PC-3 (cell line): ENCODE measurements at regions not wholly inside any gene's neighbourhood (a gene's known extent, or its start where the extent isn't known, plus 50 kb on each side); places are given as distances from the start of the nearest gene placed in this dataset.

Experiments used
- ATAC-seq: fragments of 200-7000 bp; cut with Tn5 transposase; 2 replicates; pipeline ENCODE4 v1.9.1; 2020; ENCODE audit warnings: mild to moderate bottlenecking, moderate library complexity
- BruUV-seq: library from RNA; stranded (reverse); fragments of 400-500 nt; replicated peaks from 2 replicates; lab custom pipeline; 2021; lab: Mats Ljungman, UMichigan
- CTCF ChIA-PET: fragments of 300-600 bp; sonication (Branson Sonifier 250); formaldehyde crosslinking; loops from one replicate; lab custom pipeline; 2022; ENCODE audit warnings: antibody characterized with exemption; lab: Charles Lee
- POLR2A ChIA-PET: fragments of 300-600 bp; sonication (Branson Sonifier 250); formaldehyde crosslinking; loops from one replicate; lab custom pipeline; 2022; ENCODE audit warnings: antibody characterized with exemption; ENCODE audit not compliant: unreplicated experiment; lab: Charles Lee
- DNase-seq: peaks from one replicate; pipeline ENCODE4 v3.0.0-alpha.2; 2015
- H2AFZ ChIP-seq: fragments of 300-600 bp; sonication (generic); 2 replicates; pipeline ENCODE4 v1.6.0; 2016; ENCODE audit warnings: antibody characterized with exemption, low read length
- H3F3A ChIP-seq: fragments of 300-600 bp; sonication (generic); one replicate; pipeline ENCODE4 v1.6.0; 2017; ENCODE audit warnings: antibody characterized with exemption, low read length, control low read depth, mild to moderate bottlenecking; ENCODE audit not compliant: unreplicated experiment
- H3K27ac ChIP-seq: fragments of 300-600 bp; sonication (generic); 2 replicates; pipeline ENCODE4 v1.5.1; 2016; ENCODE audit warnings: mild to moderate bottlenecking, low read length
- H3K27me3 ChIP-seq: fragments of 300-600 bp; sonication (generic); 2 replicates; pipeline ENCODE4 v1.6.1; 2016; ENCODE audit warnings: low read length, mixed read lengths
- H3K36me3 ChIP-seq: fragments of 300-600 bp; sonication (generic); 2 replicates; pipeline ENCODE4 v1.6.1; 2016; ENCODE audit warnings: low read depth, mixed run types, low read length, mixed read lengths
- H3K4me1 ChIP-seq: fragments of 300-600 bp; sonication (generic); 2 replicates; pipeline ENCODE4 v1.5.1; 2016; ENCODE audit warnings: low read length; ENCODE audit not compliant: insufficient read depth
- H3K4me2 ChIP-seq: fragments of 300-600 bp; sonication (generic); 2 replicates; pipeline ENCODE4 v1.6.0; 2016; ENCODE audit warnings: low read length
- H3K4me3 ChIP-seq: fragments of 300-600 bp; sonication (generic); 2 replicates; pipeline ENCODE4 v1.5.1; 2016; ENCODE audit warnings: mild to moderate bottlenecking, low read length, mixed read lengths
- H3K79me2 ChIP-seq: fragments of 300-600 bp; sonication (generic); 2 replicates; pipeline ENCODE4 v1.6.1; 2017; ENCODE audit warnings: low read length, mixed read lengths
- H3K9ac ChIP-seq: fragments of 300-600 bp; sonication (generic); 2 replicates; pipeline ENCODE4 v1.6.0; 2016; ENCODE audit warnings: mild to moderate bottlenecking, low read length
- H3K9me2 ChIP-seq: fragments of 300-600 bp; sonication (generic); replicated peaks from 2 replicates; pipeline ENCODE4 v1.6.1; 2016; ENCODE audit warnings: mixed run types, low read length, mixed read lengths
- H3K9me3 ChIP-seq: fragments of 300-600 bp; sonication (generic); 2 replicates; pipeline ENCODE4 v1.6.1; 2016; ENCODE audit warnings: low read length, mixed read lengths
- H4K20me1 ChIP-seq: fragments of 300-600 bp; sonication (generic); 2 replicates; pipeline ENCODE4 v1.6.1; 2016; ENCODE audit warnings: low read length, mixed read lengths
- EZH2 ChIP-seq: fragments of 300-600 bp; sonication (generic); IDR thresholded peaks from one replicate; pipeline ENCODE4 v1.6.1; 2017; ENCODE audit warnings: antibody characterized with exemption, mild to moderate bottlenecking, low read length; ENCODE audit not compliant: unreplicated experiment
- EZH2phosphoT487 ChIP-seq: fragments of 300-600 bp; sonication (generic); IDR thresholded peaks from 2 replicates; pipeline ENCODE4 v1.6.1; 2018; ENCODE audit warnings: mild to moderate bottlenecking, antibody characterized with exemption, low read length, borderline replicate concordance
- intact Hi-C: fragments of 100-400 bp; cut with micrococcal nuclease; formaldehyde crosslinking; loops from 2 replicates; pipeline ENCODE4 v1.9.0; 2023
- TF ChIP-seq, protein P1 (sequence below): fragments of 300-600 bp; sonication (generic); conservative IDR thresholded peaks from 2 replicates; pipeline ENCODE4 v1.5.1; 2017; ENCODE audit warnings: antibody characterized with exemption, low read depth, mild to moderate bottlenecking, low read length

GRCh38 chr4:27728892-27729291, 868.3 kb downstream of the STIM2 start:
- Histone ChIP-seq H3K27me3 (no peaks in the 10 kb centered on the region), H3K9me3 (no peaks in the 10 kb centered on the region), H3K27ac (no peak overlapping the region), H3K4me2 (no peak overlapping the region), H3K79me2 (no peaks in the 10 kb centered on the region), H3K9ac (no peak overlapping the region), H3F3A (no peaks in the 10 kb centered on the region), H3K36me3 (no peaks in the 10 kb centered on the region), H3K4me3 (no peak overlapping the region), H3K9me2 (no peaks in the 10 kb centered on the region), H2AFZ (no peak overlapping the region), H4K20me1 (no peaks in the 10 kb centered on the region), H3K4me1 (no peaks in the 10 kb centered on the region)
- ChIA-PET CTCF (no interaction called here), POLR2A (no interaction called here)
- no peak for DNase-seq
- TF ChIP-seq EZH2phosphoT487: no peak
- no peak for ATAC-seq
- intact Hi-C loops: no loop called here
- no TSS peak for BruUV-seq

DNA sequence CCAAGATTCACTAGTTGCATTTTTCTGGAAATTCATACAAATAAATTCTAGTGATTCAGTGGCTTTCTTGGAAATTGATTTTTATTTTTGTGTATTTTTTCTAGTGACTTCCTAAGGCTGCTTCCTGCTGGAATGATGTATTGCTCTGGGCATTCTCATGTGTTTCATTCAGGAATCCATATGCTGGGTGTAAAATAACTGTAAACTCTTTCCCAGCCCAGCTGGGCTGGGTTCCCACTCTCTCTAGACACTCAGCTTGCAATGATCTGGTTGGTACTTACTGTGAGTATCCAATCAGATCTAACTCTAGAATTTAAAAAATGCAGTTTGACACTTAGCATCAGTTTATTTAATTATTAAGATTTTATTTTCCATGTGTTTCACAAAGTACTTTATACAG, 882.2 kb downstream of the STIM2 start:
- H3K4me2 ChIP-seq: no peak overlapping the region
- ATAC-seq (no peak), DNase-seq (no peak)
- no peak overlapping the region for H3K4me3 ChIP-seq
- H3K4me1 ChIP-seq: no peaks in the 10 kb centered on the region
- no TSS peak for BruUV-seq
- no peaks in the 10 kb centered on the region for H3K79me2 ChIP-seq
- H4K20me1 ChIP-seq: no peaks in the 10 kb centered on the region
- H3K27me3 ChIP-seq: no peaks in the 10 kb centered on the region
- H3K9ac ChIP-seq: no peak overlapping the region
- H3F3A ChIP-seq: no peaks in the 10 kb centered on the region
- TF ChIP-seq, protein P1, sequence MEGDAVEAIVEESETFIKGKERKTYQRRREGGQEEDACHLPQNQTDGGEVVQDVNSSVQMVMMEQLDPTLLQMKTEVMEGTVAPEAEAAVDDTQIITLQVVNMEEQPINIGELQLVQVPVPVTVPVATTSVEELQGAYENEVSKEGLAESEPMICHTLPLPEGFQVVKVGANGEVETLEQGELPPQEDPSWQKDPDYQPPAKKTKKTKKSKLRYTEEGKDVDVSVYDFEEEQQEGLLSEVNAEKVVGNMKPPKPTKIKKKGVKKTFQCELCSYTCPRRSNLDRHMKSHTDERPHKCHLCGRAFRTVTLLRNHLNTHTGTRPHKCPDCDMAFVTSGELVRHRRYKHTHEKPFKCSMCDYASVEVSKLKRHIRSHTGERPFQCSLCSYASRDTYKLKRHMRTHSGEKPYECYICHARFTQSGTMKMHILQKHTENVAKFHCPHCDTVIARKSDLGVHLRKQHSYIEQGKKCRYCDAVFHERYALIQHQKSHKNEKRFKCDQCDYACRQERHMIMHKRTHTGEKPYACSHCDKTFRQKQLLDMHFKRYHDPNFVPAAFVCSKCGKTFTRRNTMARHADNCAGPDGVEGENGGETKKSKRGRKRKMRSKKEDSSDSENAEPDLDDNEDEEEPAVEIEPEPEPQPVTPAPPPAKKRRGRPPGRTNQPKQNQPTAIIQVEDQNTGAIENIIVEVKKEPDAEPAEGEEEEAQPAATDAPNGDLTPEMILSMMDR: no peak
- TF ChIP-seq EZH2 (no peak), EZH2phosphoT487 (no peak)
- no peaks in the 10 kb centered on the region for H3K9me2 ChIP-seq
- H3K27ac ChIP-seq: no peak overlapping the region
- H2AFZ ChIP-seq: no peak overlapping the region
- intact Hi-C loops: no loop called here
- ChIA-PET POLR2A (no interaction called here), CTCF (no interaction called here)
- no peaks in the 10 kb centered on the region for H3K36me3 ChIP-seq
- H3K9me3 ChIP-seq: no peaks in the 10 kb centered on the region

GRCh38 chr4:27759611-27760575, 899.3 kb downstream of the STIM2 start:
- Histone ChIP-seq H3K4me3 (no peak overlapping the region), H3K27me3 (no peaks in the 10 kb centered on the region), H3K27ac (no peak overlapping the region), H2AFZ (no peak overlapping the region), H3K9ac (no peak overlapping the region), H3F3A (no peaks in the 10 kb centered on the region), H4K20me1 (no peaks in the 10 kb centered on the region), H3K9me2 (no peaks in the 10 kb centered on the region), H3K36me3 (no peaks in the 10 kb centered on the region), H3K79me2 (no peaks in the 10 kb centered on the region), H3K9me3 (no peaks in the 10 kb centered on the region), H3K4me1 (no peaks in the 10 kb centered on the region), H3K4me2 (no peak overlapping the region)
- TF ChIP-seq EZH2 (no peak), EZH2phosphoT487 (no peak)
- TF ChIP-seq, protein P1: no peak
- intact Hi-C loops: no loop called here
- ATAC-seq (no peak), DNase-seq (no peak)
- ChIA-PET POLR2A (no interaction called here), CTCF (no interaction called here)
- BruUV-seq: no TSS peak
